NCI-H2107 treated with DMSO at 0.1 percent for 48 hours (cell line): ENCODE measurements at regions not wholly inside any gene's neighbourhood (a gene's known extent, or its start where the extent isn't known, plus 50 kb on each side); places are given as distances from the start of the nearest gene placed in this dataset.

Experiments used
- DNase-seq: peaks from one replicate; lab custom pipeline; 2025; ENCODE audit not compliant: unreplicated experiment; lab: John Stamatoyannopoulos, UW

- no peak for DNase-seq
Measured at GRCh38 chr2:155070489-155070888, 372.0 kb downstream of the KCNJ3 start.

- no peak for DNase-seq
Measured at GRCh38 chr2:155062922-155063258, 364.4 kb downstream of the KCNJ3 start.

GRCh38 chr2:155062250-155062921, 363.9 kb downstream of the KCNJ3 start:
- no peak for DNase-seq

- DNase-seq: no peak
Measured at GRCh38 chr2:155060896-155061295, 362.4 kb downstream of the KCNJ3 start.

- DNase-seq: no peak
Measured at GRCh38 chr2:155054712-155055111, 356.2 kb downstream of the KCNJ3 start.

GRCh38 chr2:155043097-155043496, 344.6 kb downstream of the KCNJ3 start:
- no peak for DNase-seq

GRCh38 chr2:155035308-155035707, 336.8 kb downstream of the KCNJ3 start:
- DNase-seq: no peak

GRCh38 chr2:155033652-155034051, 335.2 kb downstream of the KCNJ3 start:
- DNase-seq: no peak

- DNase-seq: no peak
Measured at GRCh38 chr2:155030296-155030695, 331.8 kb downstream of the KCNJ3 start.

- no peak for DNase-seq
Measured at GRCh38 chr2:155026651-155027174, 328.2 kb downstream of the KCNJ3 start.

GRCh38 chr2:155023674-155024073, 325.2 kb downstream of the KCNJ3 start:
- no peak for DNase-seq

GRCh38 chr2:155022531-155022930, 324.0 kb downstream of the KCNJ3 start:
- DNase-seq: no peak

- DNase-seq: no peak
Measured at GRCh38 chr2:155021618-155022017, 323.1 kb downstream of the KCNJ3 start.

- no peak for DNase-seq
Measured at GRCh38 chr2:155020246-155020645, 321.8 kb downstream of the KCNJ3 start.

GRCh38 chr2:155010925-155011324, 312.4 kb downstream of the KCNJ3 start:
- DNase-seq: no peak

- DNase-seq: no peak
Measured at GRCh38 chr2:154995361-154995760, 296.9 kb downstream of the KCNJ3 start.

- DNase-seq: no peak
Measured at GRCh38 chr2:154992826-154993225, 294.3 kb downstream of the KCNJ3 start.

GRCh38 chr2:154978710-154979109, 280.2 kb downstream of the KCNJ3 start:
- no peak for DNase-seq

- DNase-seq: no peak
Measured at GRCh38 chr2:154978244-154978643, 279.7 kb downstream of the KCNJ3 start.

GRCh38 chr2:154974041-154974440, 275.5 kb downstream of the KCNJ3 start:
- DNase-seq: no peak

GRCh38 chr2:154963511-154963910, 265.0 kb downstream of the KCNJ3 start:
- no peak for DNase-seq

GRCh38 chr2:154961676-154962075, 263.2 kb downstream of the KCNJ3 start:
- no peak for DNase-seq
